ENCODE measurements at regions not wholly inside any gene's neighbourhood (a gene's known extent, or its start where the extent isn't known, plus 50 kb on each side); places are given as distances from the start of the nearest gene placed in this dataset.

DNA sequence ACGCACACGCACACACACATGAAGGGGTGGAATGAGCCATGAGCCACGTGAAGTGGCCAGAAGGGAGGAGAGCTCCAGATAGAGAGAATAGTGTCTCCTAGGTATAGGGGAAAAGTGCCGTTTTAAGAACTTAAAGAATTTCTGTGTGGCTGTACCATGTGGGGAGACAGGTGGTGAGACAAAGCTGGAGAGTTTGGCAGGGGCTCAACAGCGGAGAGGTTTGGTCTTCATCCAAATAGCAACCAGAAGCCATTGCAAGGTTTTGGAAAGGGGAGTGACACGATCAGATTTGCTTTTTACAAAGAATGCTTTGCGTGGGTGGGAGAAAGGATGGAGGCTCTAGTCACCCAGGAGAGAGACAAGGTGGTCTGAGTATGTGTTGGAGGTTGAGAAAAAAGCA lies 146.0 kb downstream of the IL20RB start:
- no peak overlapping the region for H2BK120ac ChIP-seq (ENCODE audit: low read depth, low read length)
- peaks cover 5% of the 10 kb centered on the region for H3K27me3 ChIP-seq (ENCODE audit: control insufficient read depth, insufficient read depth, low read length)
- 20% methylated on average over 2 of the region's 7 CpGs; no CpG with 5 or more reads in 1 of the 2 experiments for WGBS, 2 experiments (ENCODE audit: extremely low coverage in 2 of 2, insufficient read length in 1 of 2)
- H3K9me3 ChIP-seq (ENCODE audit: control insufficient read depth, insufficient read depth, low read length), result no peaks in the 10 kb centered on the region
- in situ Hi-C loops (cut with MboI; ENCODE audit: low sequenced_read_pairs) (loop anchor here (10.0 kb wide), 1 partner anchor 841 kb away; no protein-coding TSS in a partner anchor), intact Hi-C loops (cut with micrococcal nuclease) (no loop called here), dilution Hi-C loops (cut with HindIII; ENCODE audit: low sequenced_read_pairs, unreplicated experiment) (no loop called here)
- H3K4me1 ChIP-seq (ENCODE audit: control insufficient read depth, insufficient read depth, low read length), result no peaks in the 10 kb centered on the region
- no peak overlapping the region for H3K56ac ChIP-seq (ENCODE audit: extremely low read depth, insufficient read depth, low read length)
- ChIA-PET POLR2A (ENCODE audit: unreplicated experiment) (no interaction called here), CTCF (no interaction called here)
- H4K8ac ChIP-seq (ENCODE audit: low read depth in 2 of 2, low read length in 2 of 2), result no peak overlapping the region
- no peak overlapping the region for H3K23ac ChIP-seq (ENCODE audit: low read depth, low read length)
- no peak overlapping the region for H3K4me3 ChIP-seq (ENCODE audit: insufficient read depth, low read depth, low read length)
- H2AFZ ChIP-seq (replicated peaks; ENCODE audit: low read length, poor library complexity), result peak overlapping the region; percentile 36
- TF ChIP-seq RFX5 (IDR thresholded peaks at IDR 0.05; ENCODE audit: low read depth, low read length) (no peak), MAZ (IDR thresholded peaks at IDR 0.05; ENCODE audit: borderline replicate concordance, low read depth, low read length) (no peak), SMC3 (IDR thresholded peaks at IDR 0.05; ENCODE audit: low read depth, low read length) (no peak), NFE2L2 (IDR thresholded peaks at IDR 0.05; ENCODE audit: low read depth, low read length) (no peak), CHD1 (IDR thresholded peaks at IDR 0.05; ENCODE audit: low read depth, low read length) (no peak), POLR2A (IDR thresholded peaks at IDR 0.05; ENCODE audit: low read depth, low read length) (no peak), BHLHE40 (IDR thresholded peaks at IDR 0.05; ENCODE audit: low read depth, low read length) (no peak), MXI1 (IDR thresholded peaks at IDR 0.05; ENCODE audit: borderline replicate concordance, low read depth, low read length) (no peak), USF2 (IDR thresholded peaks at IDR 0.05; ENCODE audit: low read depth, low read length) (no peak), CEBPB (IDR thresholded peaks at IDR 0.05; ENCODE audit: low read depth, low read length) (no peak), MAFK (IDR thresholded peaks at IDR 0.05; ENCODE audit: low read depth, low read length) (no peak), RCOR1 (IDR thresholded peaks at IDR 0.05; ENCODE audit: insufficient replicate concordance, low read length) (no peak)
- TF ChIP-seq, protein P1, sequence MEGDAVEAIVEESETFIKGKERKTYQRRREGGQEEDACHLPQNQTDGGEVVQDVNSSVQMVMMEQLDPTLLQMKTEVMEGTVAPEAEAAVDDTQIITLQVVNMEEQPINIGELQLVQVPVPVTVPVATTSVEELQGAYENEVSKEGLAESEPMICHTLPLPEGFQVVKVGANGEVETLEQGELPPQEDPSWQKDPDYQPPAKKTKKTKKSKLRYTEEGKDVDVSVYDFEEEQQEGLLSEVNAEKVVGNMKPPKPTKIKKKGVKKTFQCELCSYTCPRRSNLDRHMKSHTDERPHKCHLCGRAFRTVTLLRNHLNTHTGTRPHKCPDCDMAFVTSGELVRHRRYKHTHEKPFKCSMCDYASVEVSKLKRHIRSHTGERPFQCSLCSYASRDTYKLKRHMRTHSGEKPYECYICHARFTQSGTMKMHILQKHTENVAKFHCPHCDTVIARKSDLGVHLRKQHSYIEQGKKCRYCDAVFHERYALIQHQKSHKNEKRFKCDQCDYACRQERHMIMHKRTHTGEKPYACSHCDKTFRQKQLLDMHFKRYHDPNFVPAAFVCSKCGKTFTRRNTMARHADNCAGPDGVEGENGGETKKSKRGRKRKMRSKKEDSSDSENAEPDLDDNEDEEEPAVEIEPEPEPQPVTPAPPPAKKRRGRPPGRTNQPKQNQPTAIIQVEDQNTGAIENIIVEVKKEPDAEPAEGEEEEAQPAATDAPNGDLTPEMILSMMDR (conservative IDR thresholded peaks at IDR 0.05; ENCODE audit: low read depth, low read length), result no peak
- no peak for DNase-seq
- no peak overlapping the region for H3K18ac ChIP-seq (ENCODE audit: low read depth, low read length)
- H3K36me3 ChIP-seq (ENCODE audit: control insufficient read depth, insufficient read depth, low read length), result no peaks in the 10 kb centered on the region
- BruUV-seq (replicated peaks), result no TSS peak
- H2AK9ac ChIP-seq (replicated peaks; ENCODE audit: low read depth, low read length, poor library complexity), result no peak overlapping the region
- H4K5ac ChIP-seq (ENCODE audit: low read depth, low read length), result no peak overlapping the region
- H3K14ac ChIP-seq (replicated peaks; ENCODE audit: low read depth, low read length), result no peak overlapping the region
- no peak overlapping the region for H2AK5ac ChIP-seq (ENCODE audit: low read depth, low read length)
- H4K91ac ChIP-seq (ENCODE audit: insufficient read depth, low read depth, low read length), result no peak overlapping the region
- no peak overlapping the region for H2BK20ac ChIP-seq (ENCODE audit: low read depth, low read length)
- no peaks in the 10 kb centered on the region for H4K20me1 ChIP-seq (ENCODE audit: insufficient read depth, low read length)
- H3K9me1 ChIP-seq (ENCODE audit: insufficient read depth, low read length), result no peaks in the 10 kb centered on the region
- ATAC-seq (ENCODE audit: low read depth), result no peak
- no peak overlapping the region for H2BK5ac ChIP-seq (ENCODE audit: low read depth, low read length, poor library complexity, severe bottlenecking)
- no peaks in the 10 kb centered on the region for H3K79me1 ChIP-seq (ENCODE audit: low read depth in 1 of 2, low read length in 2 of 2)
- no peak overlapping the region for H2BK15ac ChIP-seq (ENCODE audit: low read depth, low read length)
- H3K4ac ChIP-seq (ENCODE audit: low read depth, low read length), result no peak overlapping the region
- no peak overlapping the region for H3K27ac ChIP-seq (ENCODE audit: insufficient read depth, low read length)
- H3K4me2 ChIP-seq (ENCODE audit: low read depth, low read length), result no peak overlapping the region
- H3K9ac ChIP-seq (ENCODE audit: low read depth, low read length), result no peak overlapping the region
